GM12872 (cell line): ENCODE measurements at regions not wholly inside any gene's neighbourhood (a gene's known extent, or its start where the extent isn't known, plus 50 kb on each side); places are given as distances from the start of the nearest gene placed in this dataset.

Experiments used
- CTCF ChIP-seq: IDR thresholded peaks from 3 replicates; pipeline ENCODE4 v1.5.1; 2011; ENCODE audit warnings: low read depth, mild to moderate bottlenecking, low read length, moderate library complexity; ENCODE audit not compliant: insufficient read depth

- TF ChIP-seq CTCF = no peak
Observed at GRCh38 chr1:39144924-39145323, 59.6 kb upstream of the MACF1 start.

GRCh38 chr1:39145331-39145965 lies 59.0 kb upstream of the MACF1 start:
- TF ChIP-seq CTCF = no peak

- TF ChIP-seq CTCF = no peak
Observed at GRCh38 chr1:39146681-39147080, 57.8 kb upstream of the MACF1 start.

- TF ChIP-seq CTCF = no peak
Observed at GRCh38 chr1:39147099-39148025, 57.1 kb upstream of the MACF1 start.

GRCh38 chr1:39148942-39149341 lies 55.6 kb upstream of the MACF1 start:
- no peak for TF ChIP-seq CTCF

GRCh38 chr1:39149509-39149908 lies 55.0 kb upstream of the MACF1 start:
- TF ChIP-seq CTCF = no peak

- no peak for TF ChIP-seq CTCF
Observed at GRCh38 chr1:39150779-39151178, 53.7 kb upstream of the MACF1 start.
